ENCODE measurements at regions not wholly inside any gene's neighbourhood (a gene's known extent, or its start where the extent isn't known, plus 50 kb on each side); places are given as distances from the start of the nearest gene placed in this dataset.

- H3K36me3 Mint-ChIP-seq (ENCODE audit: insufficient read depth, unreplicated experiment), result no peaks in the 10 kb centered on the region
- H3K27me3 Mint-ChIP-seq (ENCODE audit: insufficient read depth, unreplicated experiment), result no peaks in the 10 kb centered on the region
- H3K9me3 Mint-ChIP-seq (ENCODE audit: unreplicated experiment), result no peaks in the 10 kb centered on the region
- H3K4me1 Mint-ChIP-seq (ENCODE audit: low read depth, unreplicated experiment), result peaks cover 11% of the 10 kb centered on the region
- H3K27me3 ChIP-seq (replicated peaks; ENCODE audit: control insufficient read depth, insufficient read depth, low read length), result no peaks in the 10 kb centered on the region
- intact Hi-C loops (cut with micrococcal nuclease; ENCODE audit: unreplicated experiment), result no loop called here
- no peaks in the 10 kb centered on the region for H3K36me3 ChIP-seq (ENCODE audit: control insufficient read depth, insufficient read depth, low read length)
- no peak overlapping the region for H3K27ac Mint-ChIP-seq (ENCODE audit: unreplicated experiment)
- no peak for DNase-seq
- peaks cover 23% of the 10 kb centered on the region for H3K4me1 ChIP-seq
- CTCF ChIA-PET, result no interaction called here
- BruUV-seq (replicated peaks), result no TSS peak
- POLR2A ChIA-PET, result no interaction called here
- no peak overlapping the region for H3K4me3 ChIP-seq (ENCODE audit: low read depth, low read length)
- H3K9me3 ChIP-seq, result no peaks in the 10 kb centered on the region
- H3K4me3 Mint-ChIP-seq (ENCODE audit: unreplicated experiment), result no peak overlapping the region
- TF ChIP-seq CTCF (IDR thresholded peaks at IDR 0.05; ENCODE audit: insufficient read depth in 1 of 2, low read depth in 1 of 2, low read length in 1 of 2, severe bottlenecking in 1 of 2, unreplicated experiment in 1 of 2), result no peak
These were observed 251.5 kb downstream of the WDR11 start for GRCh38 chr10:121102706-121103105.

GRCh38 chr10:121104476-121105111 is 253.4 kb downstream of the WDR11 start:
- no peaks in the 10 kb centered on the region for H3K36me3 ChIP-seq (ENCODE audit: control insufficient read depth, insufficient read depth, low read length)
- no peaks in the 10 kb centered on the region for H3K27me3 Mint-ChIP-seq (ENCODE audit: insufficient read depth, unreplicated experiment)
- no peak overlapping the region for H3K4me3 Mint-ChIP-seq (ENCODE audit: unreplicated experiment)
- no TSS peak for BruUV-seq (replicated peaks)
- no peak overlapping the region for H3K4me3 ChIP-seq (ENCODE audit: low read depth, low read length)
- no peak for TF ChIP-seq CTCF (IDR thresholded peaks at IDR 0.05; ENCODE audit: insufficient read depth in 1 of 2, low read depth in 1 of 2, low read length in 1 of 2, severe bottlenecking in 1 of 2, unreplicated experiment in 1 of 2)
- POLR2A ChIA-PET, result no interaction called here
- no peaks in the 10 kb centered on the region for H3K9me3 Mint-ChIP-seq (ENCODE audit: unreplicated experiment)
- peaks cover 4% of the 10 kb centered on the region for H3K4me1 ChIP-seq
- no peaks in the 10 kb centered on the region for H3K9me3 ChIP-seq
- CTCF ChIA-PET, result no interaction called here
- intact Hi-C loops (cut with micrococcal nuclease; ENCODE audit: unreplicated experiment), result no loop called here
- H3K4me1 Mint-ChIP-seq (ENCODE audit: low read depth, unreplicated experiment), result peaks cover 10% of the 10 kb centered on the region
- H3K36me3 Mint-ChIP-seq (ENCODE audit: insufficient read depth, unreplicated experiment), result no peaks in the 10 kb centered on the region
- H3K27ac Mint-ChIP-seq (ENCODE audit: unreplicated experiment), result no peak overlapping the region
- no peak for DNase-seq
- no peaks in the 10 kb centered on the region for H3K27me3 ChIP-seq (replicated peaks; ENCODE audit: control insufficient read depth, insufficient read depth, low read length)

GRCh38 chr10:121106611-121107010 is 255.4 kb downstream of the WDR11 start:
- Mint-ChIP-seq H3K4me1 (ENCODE audit: low read depth, unreplicated experiment) (no peaks in the 10 kb centered on the region), H3K4me3 (ENCODE audit: unreplicated experiment) (no peak overlapping the region), H3K27me3 (ENCODE audit: insufficient read depth, unreplicated experiment) (no peaks in the 10 kb centered on the region), H3K27ac (ENCODE audit: unreplicated experiment) (no peak overlapping the region), H3K36me3 (ENCODE audit: insufficient read depth, unreplicated experiment) (no peaks in the 10 kb centered on the region), H3K9me3 (ENCODE audit: unreplicated experiment) (no peaks in the 10 kb centered on the region)
- H3K4me1 ChIP-seq, result no peaks in the 10 kb centered on the region
- H3K36me3 ChIP-seq (ENCODE audit: control insufficient read depth, insufficient read depth, low read length), result no peaks in the 10 kb centered on the region
- POLR2A ChIA-PET, result no interaction called here
- no peak for TF ChIP-seq CTCF (IDR thresholded peaks at IDR 0.05; ENCODE audit: insufficient read depth in 1 of 2, low read depth in 1 of 2, low read length in 1 of 2, severe bottlenecking in 1 of 2, unreplicated experiment in 1 of 2)
- CTCF ChIA-PET, result no interaction called here
- H3K9me3 ChIP-seq, result no peaks in the 10 kb centered on the region
- intact Hi-C loops (cut with micrococcal nuclease; ENCODE audit: unreplicated experiment), result no loop called here
- BruUV-seq (replicated peaks), result no TSS peak
- no peaks in the 10 kb centered on the region for H3K27me3 ChIP-seq (replicated peaks; ENCODE audit: control insufficient read depth, insufficient read depth, low read length)
- H3K4me3 ChIP-seq (ENCODE audit: low read depth, low read length), result no peak overlapping the region
- no peak for DNase-seq
